Upper lobe of left lung (tissue), 6 donors: ENCODE measurements at regions not wholly inside any gene's neighbourhood (a gene's known extent, or its start where the extent isn't known, plus 50 kb on each side); places are given as distances from the start of the nearest gene placed in this dataset.
A peak's percentile ranks its signal among the peaks of the same experiment; 100 is the strongest.

Source experiments
- ATAC-seq, 2 donors: fragments of 200-7000 bp; cut with Tn5 transposase; one replicate each; pipeline ENCODE4 v1.9.1; 2022; ENCODE audit warnings: mild to moderate bottlenecking in 2 of 2, moderate library complexity in 2 of 2; ENCODE audit not compliant: low FRiP score in 2 of 2
- DNase-seq, 2 donors: peaks; one replicate each; pipeline ENCODE4 v3.0.0-alpha.2; 2019 to 2020
- H3K27ac ChIP-seq, 4 donors: fragments of 200-600 bp; sonication (generic); one replicate each; pipeline ENCODE4 v1.5.1; 2016 to 2019
- H3K27me3 ChIP-seq, 4 donors: fragments of 200-600 bp; sonication (generic); one replicate each; pipeline ENCODE4 v1.5.1; 2017 to 2019
- H3K36me3 ChIP-seq, 4 donors: fragments of 200-600 bp; sonication (generic); one replicate each; pipeline ENCODE4 v1.5.1; 2016 to 2019
- H3K4me1 ChIP-seq, 4 donors: fragments of 200-600 bp; sonication (generic); one replicate each; pipeline ENCODE4 v1.5.1; 2018 to 2019
- H3K4me3 ChIP-seq, 4 donors: fragments of 200-600 bp; sonication (generic); one replicate each; pipeline ENCODE4 v1.5.1; 2017 to 2019; ENCODE audit warnings: mild to moderate bottlenecking in 2 of 4, moderate library complexity in 1 of 4
- H3K9me3 ChIP-seq, 4 donors: fragments of 200-600 bp; sonication (generic); one replicate each; pipeline ENCODE4 v1.5.1; 2018 to 2019
- CTCF ChIP-seq, 6 experiments: fragments of 450-650 bp in 4 of 6; fragments of 200-600 bp in 2 of 6; sonication (generic) in 2 of 6; IDR thresholded peaks; one replicate each; pipeline ENCODE4 v1.5.1; 2016 to 2019; ENCODE audit warnings: antibody characterized with exemption in 6 of 6
- EP300 ChIP-seq, 4 donors: sonication (generic); formaldehyde crosslinking; IDR thresholded peaks; one replicate each; pipeline ENCODE4 v1.5.1; 2017; ENCODE audit warnings: antibody characterized with exemption in 4 of 4, control low read depth in 2 of 4
- POLR2A ChIP-seq, 4 donors: fragments of 450-650 bp; IDR thresholded peaks; one replicate each; pipeline ENCODE4 v1.5.1; 2016 to 2017; ENCODE audit warnings: antibody characterized with exemption in 4 of 4, mild to moderate bottlenecking in 2 of 4
- POLR2AphosphoS5 ChIP-seq, 2 donors: sonication (generic); formaldehyde crosslinking; IDR thresholded peaks; one replicate each; pipeline ENCODE4 v1.5.1; 2017; ENCODE audit warnings: antibody characterized with exemption in 2 of 2
- WGBS, 2 donors: methylation state at CpG; one replicate each; pipeline ENCODE4 v1.1.5; 2017 to 2018; 5-methylcytosine and 5-hydroxymethylcytosine counted together
- donor health status: DM: no; HTN: no; CAD: no; lungs with moderate emphysema.
- donor health status: DM: no; HTN: yes; CAD: no; lungs with severe emphysema.

DNA sequence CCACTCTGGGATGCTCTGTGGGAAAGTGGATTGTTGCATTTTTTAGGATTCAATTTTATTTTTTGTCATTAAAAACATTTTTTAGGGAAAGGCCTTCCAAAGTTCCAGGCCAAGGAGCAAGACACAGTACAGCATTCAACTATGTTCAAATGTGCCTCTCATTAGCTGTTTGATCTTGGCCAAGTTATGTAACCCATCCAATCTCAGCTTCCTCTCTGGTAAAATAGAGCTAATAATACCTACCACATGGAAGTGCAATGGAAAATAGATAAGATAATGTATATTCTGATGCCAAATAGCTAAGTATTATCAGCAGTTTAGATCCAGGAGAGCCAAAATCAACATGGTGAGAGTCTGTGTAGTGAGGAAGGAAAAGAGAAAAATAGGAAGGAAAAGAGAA, 220.3 kb upstream of the SESN3 start:
- Histone ChIP-seq H3K4me3 (no peak overlapping the region), H3K4me1 (peaks cover 0 to 13% (median 6%) of the 10 kb centered on the region in 4 donors), H3K36me3 (no peaks in the 10 kb centered on the region), H3K27ac (peak overlapping the region in 1 of 4 donors; percentile 30), H3K9me3 (no peaks in the 10 kb centered on the region), H3K27me3 (no peaks in the 10 kb centered on the region)
- TF ChIP-seq POLR2A (IDR thresholded peaks at IDR 0.05), result no peak
- TF ChIP-seq CTCF (IDR thresholded peaks at IDR 0.05), result no peak
- TF ChIP-seq EP300 (IDR thresholded peaks at IDR 0.05), result no peak
- TF ChIP-seq POLR2AphosphoS5 (IDR thresholded peaks at IDR 0.05), result no peak
- ATAC-seq (no peak), DNase-seq (no peak)

GRCh38 chr11:95450547-95451123, 219.6 kb upstream of the SESN3 start:
- TF ChIP-seq EP300 (IDR thresholded peaks at IDR 0.05) (no peak), POLR2A (IDR thresholded peaks at IDR 0.05) (no peak), POLR2AphosphoS5 (IDR thresholded peaks at IDR 0.05) (no peak), CTCF (IDR thresholded peaks at IDR 0.05) (no peak)
- peak in 1 of 2 donors; percentile 28 for ATAC-seq
- no peaks in the 10 kb centered on the region for H3K9me3 ChIP-seq
- WGBS, 2 donors, result 67 to 78% methylated on average over 4 of the region's 4 CpGs
- peaks cover 0 to 13% (median 6%) of the 10 kb centered on the region in 4 donors for H3K4me1 ChIP-seq
- peak overlapping the region in 1 of 4 donors; percentile 30 for H3K27ac ChIP-seq
- no peak overlapping the region for H3K4me3 ChIP-seq
- H3K36me3 ChIP-seq, result no peaks in the 10 kb centered on the region
- DNase-seq, result no peak
- no peaks in the 10 kb centered on the region for H3K27me3 ChIP-seq

GRCh38 chr11:95445746-95446333, 214.8 kb upstream of the SESN3 start:
- Histone ChIP-seq H3K4me3 (no peak overlapping the region), H3K9me3 (no peaks in the 10 kb centered on the region), H3K4me1 (peaks cover 0 to 1% (median 0%) of the 10 kb centered on the region in 4 donors), H3K27me3 (no peaks in the 10 kb centered on the region), H3K36me3 (no peaks in the 10 kb centered on the region), H3K27ac (no peak overlapping the region)
- TF ChIP-seq POLR2AphosphoS5 (IDR thresholded peaks at IDR 0.05), result no peak
- TF ChIP-seq POLR2A (IDR thresholded peaks at IDR 0.05), result no peak
- no peak for TF ChIP-seq CTCF (IDR thresholded peaks at IDR 0.05)
- TF ChIP-seq EP300 (IDR thresholded peaks at IDR 0.05), result no peak
- 94 to 99% methylated on average over 13 of the region's 13 CpGs for WGBS, 2 donors
- ATAC-seq (no peak), DNase-seq (peak in 1 of 2 donors; percentile 48)

DNA sequence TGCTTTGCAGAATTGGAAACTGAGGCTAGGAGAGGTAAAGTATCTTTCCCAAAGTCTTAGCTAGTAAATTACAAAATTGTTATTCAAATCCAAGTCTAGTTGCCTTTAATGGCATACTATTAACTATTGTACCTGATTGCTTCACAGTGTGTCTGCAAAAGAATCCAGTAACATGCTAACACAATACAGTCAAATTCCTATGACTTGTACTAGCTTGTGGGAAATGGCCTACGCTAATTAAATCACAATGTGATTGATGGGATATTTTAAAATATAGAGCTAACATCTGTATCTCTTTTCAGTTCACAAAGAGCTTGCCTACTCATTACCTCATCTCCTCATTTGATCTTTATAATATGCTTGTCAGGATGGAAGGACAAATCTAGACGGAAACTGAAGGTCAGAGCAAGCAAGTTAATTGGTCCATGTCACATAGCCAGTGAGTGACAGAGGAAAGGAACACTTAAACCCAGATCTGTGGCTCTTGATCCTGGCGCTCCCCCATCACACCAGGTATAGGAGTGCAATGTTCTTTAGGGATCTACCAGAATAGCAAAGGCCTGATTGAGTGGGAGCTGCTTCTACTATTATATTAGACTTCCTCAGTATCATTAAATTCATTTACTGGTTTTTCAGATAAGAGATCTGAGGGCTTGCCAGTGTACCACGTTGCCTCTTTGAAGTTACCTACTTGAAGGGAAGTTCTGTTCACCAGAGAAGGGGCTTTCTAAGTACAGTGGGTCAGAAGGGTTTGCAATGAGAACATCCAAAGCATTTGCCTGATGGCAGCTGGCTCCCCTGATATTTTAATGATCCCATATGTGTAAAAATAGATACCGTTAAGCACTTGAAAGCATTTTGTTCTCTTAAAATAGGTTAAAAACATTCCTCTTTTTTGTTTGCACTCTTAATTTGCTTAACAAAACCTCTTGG, 213.6 kb upstream of the SESN3 start:
- 58 to 64% methylated on average over 5 of the region's 5 CpGs for WGBS, 2 donors
- Histone ChIP-seq H3K4me3 (no peak overlapping the region), H3K36me3 (no peaks in the 10 kb centered on the region), H3K9me3 (no peaks in the 10 kb centered on the region), H3K27ac (no peak overlapping the region), H3K4me1 (no peaks in the 10 kb centered on the region), H3K27me3 (no peaks in the 10 kb centered on the region)
- no peak for DNase-seq
- ATAC-seq, result no peak
- TF ChIP-seq EP300 (IDR thresholded peaks at IDR 0.05), result no peak

DNA sequence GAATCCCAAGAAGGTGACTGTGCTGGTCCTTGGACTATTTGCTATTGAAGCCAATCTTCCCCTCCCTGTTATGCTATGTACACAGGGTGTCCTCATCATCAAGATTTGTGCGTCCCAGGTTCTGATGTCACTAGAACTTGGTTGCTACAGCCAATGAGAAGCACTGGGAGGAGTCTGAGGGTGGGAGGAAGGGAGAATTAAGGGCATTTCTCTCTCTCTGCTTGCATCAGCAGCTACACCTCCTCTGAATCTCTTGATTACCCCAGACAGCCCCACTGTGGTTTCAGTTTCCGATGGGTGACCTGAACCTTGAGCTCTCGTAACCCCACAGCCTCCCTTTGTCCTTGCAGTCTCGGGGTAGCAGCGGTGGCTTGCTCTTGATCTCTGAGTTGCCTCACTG, 212.4 kb upstream of the SESN3 start:
- Histone ChIP-seq H3K27me3 (no peaks in the 10 kb centered on the region), H3K4me1 (no peaks in the 10 kb centered on the region), H3K4me3 (no peak overlapping the region), H3K9me3 (no peaks in the 10 kb centered on the region), H3K36me3 (no peaks in the 10 kb centered on the region), H3K27ac (no peak overlapping the region)
- DNase-seq (no peak), ATAC-seq (no peak)
- no peak for TF ChIP-seq POLR2A (IDR thresholded peaks at IDR 0.05)
- 82 to 85% methylated on average over 5 of the region's 5 CpGs for WGBS, 2 donors
